OCI-LY1 (cell line): ENCODE measurements at regions not wholly inside any gene's neighbourhood (a gene's known extent, or its start where the extent isn't known, plus 50 kb on each side); places are given as distances from the start of the nearest gene placed in this dataset.

Experiments
- H2AFZ ChIP-seq: fragments of 200-600 bp; sonication (generic), shearing (Covaris generic); 2 replicates; pipeline ENCODE4 v1.6.0; 2014; ENCODE audit warnings: antibody characterized with exemption, mild to moderate bottlenecking, low read length
- H3F3A ChIP-seq: fragments of 200-600 bp; sonication (generic), shearing (Covaris generic); 2 replicates; pipeline ENCODE4 v1.6.0; 2014; ENCODE audit warnings: mild to moderate bottlenecking, antibody characterized with exemption, low read length, moderate library complexity; ENCODE audit not compliant: insufficient read depth
- H3K27ac ChIP-seq: fragments of 200-600 bp; sonication (generic); 2 replicates; pipeline ENCODE4 v1.5.1; 2014; ENCODE audit warnings: low read length, mixed run types, mild to moderate bottlenecking, low read depth; ENCODE audit not compliant: poor library complexity, severe bottlenecking
- H3K27me3 ChIP-seq: fragments of 200-600 bp; sonication (generic); 2 replicates; pipeline ENCODE4 v1.6.0; 2014; ENCODE audit warnings: antibody characterized with exemption, mild to moderate bottlenecking, low read length, moderate library complexity; ENCODE audit not compliant: insufficient read depth
- H3K36me3 ChIP-seq: fragments of 200-600 bp; sonication (generic); 2 replicates; pipeline ENCODE4 v1.6.1; 2014; ENCODE audit warnings: mild to moderate bottlenecking, antibody characterized with exemption, low read length, moderate library complexity, mixed read lengths; ENCODE audit not compliant: insufficient read depth
- H3K4me1 ChIP-seq: fragments of 200-600 bp; sonication (generic); 2 replicates; pipeline ENCODE4 v1.5.1; 2014; ENCODE audit warnings: mild to moderate bottlenecking, low read length, moderate library complexity; ENCODE audit not compliant: insufficient read depth, severe bottlenecking
- H3K4me2 ChIP-seq: fragments of 200-600 bp; sonication (generic), shearing (Covaris generic); 2 replicates; pipeline ENCODE4 v1.6.1; 2014; ENCODE audit warnings: low read length
- H3K4me3 ChIP-seq: fragments of 200-600 bp; sonication (generic); 2 replicates; pipeline ENCODE4 v1.5.1; 2014; ENCODE audit warnings: low read length, low read depth, mild to moderate bottlenecking, mixed read lengths; ENCODE audit not compliant: poor library complexity, severe bottlenecking
- H3K79me2 ChIP-seq: fragments of 200-600 bp; shearing (Covaris generic); 2 replicates; pipeline ENCODE4 v1.6.1; 2016; ENCODE audit warnings: mixed run types, low read length, mixed read lengths; ENCODE audit not compliant: insufficient read depth
- H3K9ac ChIP-seq: fragments of 200-600 bp; sonication (generic), shearing (Covaris generic); 2 replicates; pipeline ENCODE4 v1.6.1; 2014; ENCODE audit warnings: mild to moderate bottlenecking, low read length, mixed read lengths
- H3K9me2 ChIP-seq: fragments of 200-600 bp; sonication (generic), shearing (Covaris generic); 2 replicates; pipeline ENCODE4 v1.6.1; 2014; ENCODE audit warnings: low read depth, mild to moderate bottlenecking, low read length, mixed read lengths
- H3K9me3 ChIP-seq: fragments of 200-600 bp; shearing (Covaris generic); 2 replicates; pipeline ENCODE4 v1.6.1; 2014; ENCODE audit warnings: low read length, mixed read lengths
- H4K20me1 ChIP-seq: fragments of 200-600 bp; sonication (generic), shearing (Covaris generic); 2 replicates; pipeline ENCODE4 v1.6.0; 2016; ENCODE audit warnings: mild to moderate bottlenecking, low read length; ENCODE audit not compliant: insufficient read depth
- EZH2 ChIP-seq: fragments of 200-600 bp; sonication (generic), shearing (Covaris generic); IDR thresholded peaks from 2 replicates; pipeline ENCODE4 v1.8.0; 2017; ENCODE audit warnings: borderline replicate concordance, mixed run types, mild to moderate bottlenecking, antibody characterized with exemption, low read length, moderate library complexity, mixed read lengths
- TF ChIP-seq, protein P1 (sequence below): fragments of 200-600 bp; sonication (generic), shearing (Covaris generic); IDR thresholded peaks from 2 replicates; pipeline ENCODE4 v1.5.1; 2017; ENCODE audit warnings: mild to moderate bottlenecking, antibody characterized with exemption, low read length, moderate library complexity, mixed read lengths

DNA sequence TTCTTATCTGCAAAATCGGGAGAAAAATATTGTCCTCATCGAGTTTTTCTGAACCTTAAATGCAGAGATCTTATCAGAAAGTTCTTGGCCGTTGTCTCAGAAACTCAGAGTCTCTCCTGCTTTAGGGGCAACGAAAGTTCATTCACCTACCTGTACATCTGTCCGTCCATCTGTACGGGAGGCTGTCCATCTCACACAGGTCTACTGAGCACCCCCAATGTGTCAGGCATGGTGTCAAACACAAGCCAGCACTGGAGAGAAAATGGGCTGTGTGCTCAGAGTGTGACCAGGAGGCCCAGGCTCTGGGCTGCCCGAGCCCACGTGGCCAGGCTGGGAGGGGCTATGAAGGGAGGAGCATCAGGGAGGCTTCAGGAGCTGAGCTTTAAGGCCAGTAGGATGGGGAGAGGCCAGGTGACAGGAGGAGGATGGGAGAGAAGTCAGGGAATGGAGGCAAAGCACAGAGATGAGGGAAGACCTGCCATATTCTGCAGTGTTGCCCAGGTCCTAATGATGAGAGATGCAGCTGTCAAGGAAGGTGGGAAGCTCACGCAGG is 62.4 kb upstream of the MYEOV start:
- no peaks in the 10 kb centered on the region for H3F3A ChIP-seq
- H4K20me1 ChIP-seq, result no peaks in the 10 kb centered on the region
- H3K9me3 ChIP-seq, result no peaks in the 10 kb centered on the region
- no peaks in the 10 kb centered on the region for H3K9me2 ChIP-seq
- no peaks in the 10 kb centered on the region for H3K79me2 ChIP-seq
- no peak for TF ChIP-seq EZH2
- TF ChIP-seq, protein P1, sequence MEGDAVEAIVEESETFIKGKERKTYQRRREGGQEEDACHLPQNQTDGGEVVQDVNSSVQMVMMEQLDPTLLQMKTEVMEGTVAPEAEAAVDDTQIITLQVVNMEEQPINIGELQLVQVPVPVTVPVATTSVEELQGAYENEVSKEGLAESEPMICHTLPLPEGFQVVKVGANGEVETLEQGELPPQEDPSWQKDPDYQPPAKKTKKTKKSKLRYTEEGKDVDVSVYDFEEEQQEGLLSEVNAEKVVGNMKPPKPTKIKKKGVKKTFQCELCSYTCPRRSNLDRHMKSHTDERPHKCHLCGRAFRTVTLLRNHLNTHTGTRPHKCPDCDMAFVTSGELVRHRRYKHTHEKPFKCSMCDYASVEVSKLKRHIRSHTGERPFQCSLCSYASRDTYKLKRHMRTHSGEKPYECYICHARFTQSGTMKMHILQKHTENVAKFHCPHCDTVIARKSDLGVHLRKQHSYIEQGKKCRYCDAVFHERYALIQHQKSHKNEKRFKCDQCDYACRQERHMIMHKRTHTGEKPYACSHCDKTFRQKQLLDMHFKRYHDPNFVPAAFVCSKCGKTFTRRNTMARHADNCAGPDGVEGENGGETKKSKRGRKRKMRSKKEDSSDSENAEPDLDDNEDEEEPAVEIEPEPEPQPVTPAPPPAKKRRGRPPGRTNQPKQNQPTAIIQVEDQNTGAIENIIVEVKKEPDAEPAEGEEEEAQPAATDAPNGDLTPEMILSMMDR, result no peak
- H3K4me3 ChIP-seq, result no peak overlapping the region
- no peaks in the 10 kb centered on the region for H3K4me1 ChIP-seq
- no peak overlapping the region for H3K9ac ChIP-seq
- H3K4me2 ChIP-seq, result no peak overlapping the region
- H3K27ac ChIP-seq, result no peak overlapping the region
- H2AFZ ChIP-seq, result no peak overlapping the region
- H3K27me3 ChIP-seq, result 0 out of 2 replicates have a peak, but pooled peaks cover 3% of the 10 kb centered on the region
- H3K36me3 ChIP-seq, result no peaks in the 10 kb centered on the region

- Histone ChIP-seq H3K4me3 (no peak overlapping the region), H3K27me3 (no peaks in the 10 kb centered on the region), H3K36me3 (no peaks in the 10 kb centered on the region), H4K20me1 (no peaks in the 10 kb centered on the region), H3K9me2 (no peaks in the 10 kb centered on the region), H2AFZ (no peak overlapping the region), H3K9ac (no peak overlapping the region), H3K4me2 (no peak overlapping the region), H3F3A (no peaks in the 10 kb centered on the region), H3K9me3 (no peaks in the 10 kb centered on the region), H3K79me2 (no peaks in the 10 kb centered on the region), H3K4me1 (no peaks in the 10 kb centered on the region), H3K27ac (no peak overlapping the region)
- TF ChIP-seq, protein P1, result no peak
- no peak for TF ChIP-seq EZH2
Observed at GRCh38 chr11:69232821-69233743, 60.9 kb upstream of the MYEOV start.

DNA sequence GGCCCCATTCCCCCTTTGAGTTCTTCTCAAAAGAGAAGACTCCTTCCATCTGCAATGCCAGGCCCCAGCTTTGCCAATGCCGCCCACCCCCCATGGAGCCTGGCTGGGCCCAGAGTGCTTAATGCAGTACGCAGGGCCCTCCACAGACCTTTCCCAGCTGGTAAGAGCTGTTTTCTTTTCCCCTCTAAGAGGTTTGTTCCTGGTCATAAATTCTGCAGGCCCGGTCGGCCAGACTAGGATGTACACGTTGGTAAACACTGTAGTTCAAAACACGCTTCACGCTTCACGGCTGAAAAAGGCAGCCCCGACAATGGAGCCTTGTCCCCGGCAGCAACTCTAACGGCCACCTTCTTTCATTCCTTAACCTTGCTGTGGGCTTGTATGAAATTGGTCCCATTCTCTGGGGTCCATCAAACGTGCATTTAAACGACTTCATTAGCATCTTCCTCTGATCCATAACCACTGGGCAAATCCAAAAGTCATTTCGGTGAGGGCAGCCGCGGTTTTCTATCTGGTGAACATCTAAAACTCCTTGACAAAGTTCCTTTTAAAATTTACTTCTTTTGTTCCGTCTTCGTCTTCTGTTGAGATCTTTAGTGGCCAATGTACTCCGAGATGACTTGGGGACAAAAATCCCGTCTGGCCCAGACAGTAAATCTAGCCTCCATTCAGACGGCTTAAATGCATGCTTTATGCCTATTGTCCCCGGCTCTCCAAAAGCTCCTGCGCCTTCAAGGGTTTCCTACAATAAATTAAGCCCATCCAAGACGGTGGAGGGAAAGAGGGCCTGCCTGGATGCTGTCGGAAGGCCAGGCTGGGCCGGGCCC is 60.0 kb upstream of the MYEOV start:
- H3K9me3 ChIP-seq, result no peaks in the 10 kb centered on the region
- no peak overlapping the region for H3K9ac ChIP-seq
- H3F3A ChIP-seq, result no peaks in the 10 kb centered on the region
- H3K4me3 ChIP-seq, result no peak overlapping the region
- H3K27me3 ChIP-seq, result no peaks in the 10 kb centered on the region
- no peaks in the 10 kb centered on the region for H3K79me2 ChIP-seq
- no peak overlapping the region for H3K27ac ChIP-seq
- H3K4me1 ChIP-seq, result no peaks in the 10 kb centered on the region
- H3K4me2 ChIP-seq, result no peak overlapping the region
- no peaks in the 10 kb centered on the region for H3K36me3 ChIP-seq
- H3K9me2 ChIP-seq, result no peaks in the 10 kb centered on the region
- TF ChIP-seq, protein P1, result no peak
- TF ChIP-seq EZH2, result no peak
- H2AFZ ChIP-seq, result no peak overlapping the region
- no peaks in the 10 kb centered on the region for H4K20me1 ChIP-seq
